CD4-positive, alpha-beta T cell treated with Interleukin-21 for 1 hour (primary cell): ENCODE measurements at regions not wholly inside any gene's neighbourhood (a gene's known extent, or its start where the extent isn't known, plus 50 kb on each side); places are given as distances from the start of the nearest gene placed in this dataset.
A peak's percentile ranks its signal among the peaks of the same experiment; 100 is the strongest.

Experiments
- DNase-seq: peaks from one replicate; pipeline ENCODE4 v3.0.0-alpha.2; 2020

DNA sequence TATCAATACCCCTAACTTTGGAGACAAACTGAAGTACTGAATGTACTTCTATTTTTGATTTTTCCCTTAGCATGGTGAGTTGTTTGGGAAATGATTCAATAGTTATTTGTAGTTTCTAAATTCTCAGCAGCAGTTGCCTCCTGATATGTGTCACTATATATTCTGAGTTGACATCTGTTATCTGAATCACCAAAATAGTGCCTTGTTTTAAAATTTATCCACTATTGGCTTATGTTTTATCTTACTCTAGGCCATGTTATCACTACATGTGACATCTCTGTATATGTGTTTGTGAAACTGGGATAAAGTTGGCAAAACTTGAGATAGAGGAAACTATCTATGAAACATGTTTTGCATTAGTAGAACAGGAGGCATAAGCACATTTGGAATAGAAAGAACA is 317.6 kb downstream of the TLE4 start:
- no peak for DNase-seq

DNA sequence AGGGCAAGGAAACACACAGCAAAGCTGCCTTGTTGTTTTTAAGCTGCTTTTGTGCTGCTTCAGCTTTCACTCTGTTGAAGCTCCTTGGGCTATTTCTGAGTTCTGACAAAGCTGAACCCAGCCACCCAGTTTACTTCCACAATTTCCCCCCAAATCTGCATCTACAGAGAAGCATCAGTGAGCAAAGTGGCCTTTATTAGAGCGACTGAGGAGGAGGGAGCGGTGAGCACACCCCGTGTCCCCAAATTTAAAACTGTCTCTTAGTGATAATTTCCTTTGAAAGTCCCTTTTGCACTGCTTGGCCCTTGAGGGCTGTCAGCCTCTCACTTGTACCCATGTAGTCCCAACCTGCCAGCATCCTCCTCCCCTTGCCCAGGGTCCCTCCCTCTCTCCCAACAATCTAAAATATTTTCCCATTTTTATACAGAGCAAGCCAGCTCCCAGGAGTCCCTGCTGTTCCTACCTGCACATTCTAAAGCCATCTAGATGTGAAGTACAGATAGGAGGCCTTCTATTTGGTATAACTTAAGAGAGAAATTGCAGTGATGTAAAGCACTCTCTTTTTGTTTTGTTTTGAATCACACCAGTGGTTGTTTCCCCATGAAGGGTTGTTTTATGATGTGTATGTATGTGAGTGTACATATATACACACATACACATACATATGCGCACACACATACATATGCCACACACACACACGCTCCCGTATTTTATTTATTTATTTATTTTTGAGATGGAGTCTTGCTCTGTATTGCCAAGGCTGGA is 313.5 kb downstream of the TLE4 start:
- DNase-seq: no peak

DNA sequence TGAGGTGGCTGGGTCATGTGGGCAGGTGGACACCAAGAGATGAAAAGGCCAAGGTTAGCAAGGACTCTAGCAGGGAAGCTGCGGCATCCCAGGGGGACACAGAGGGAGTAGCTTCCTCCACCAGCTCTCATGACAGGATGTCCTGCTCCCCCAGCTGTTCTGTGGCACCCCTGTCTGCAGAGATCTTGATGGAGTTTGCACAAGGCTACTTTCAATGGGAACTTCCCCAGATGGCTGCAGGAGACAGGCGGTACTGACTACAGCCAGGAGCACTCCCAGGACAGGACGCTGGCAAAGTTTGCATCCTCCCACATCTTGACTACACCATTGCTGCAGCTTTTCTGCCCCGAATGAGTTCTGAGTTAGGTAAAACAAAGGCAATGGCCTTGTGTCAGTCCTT is 312.8 kb downstream of the TLE4 start:
- DNase-seq: no peak

DNA sequence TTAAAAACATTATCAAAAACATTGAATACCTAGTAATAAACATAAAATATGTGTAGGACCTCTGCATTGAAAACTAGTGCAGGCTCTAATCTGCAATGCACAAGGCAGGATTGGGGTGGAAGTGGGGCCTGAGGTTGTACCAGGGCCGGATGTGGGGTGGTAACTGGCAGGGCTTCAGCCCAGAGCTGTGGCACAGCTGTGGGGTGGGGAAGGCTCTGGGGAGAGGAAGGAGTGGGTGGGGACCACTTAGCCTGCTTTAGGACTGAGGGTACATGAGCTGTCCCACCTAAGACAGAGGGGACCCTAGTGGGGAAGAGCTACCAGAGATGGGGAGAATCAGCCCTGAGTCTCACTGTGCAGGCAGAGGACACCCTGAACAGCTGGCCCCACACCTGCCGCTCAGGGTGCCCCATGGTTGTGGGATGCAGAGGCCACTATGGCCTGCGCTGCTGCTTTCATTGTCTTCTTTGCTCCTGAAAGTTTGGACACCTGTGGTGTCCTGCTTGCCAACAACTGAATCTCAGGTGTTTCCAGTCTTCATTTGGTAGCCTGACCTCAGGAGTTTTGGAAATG is 311.4 kb downstream of the TLE4 start:
- DNase-seq: peak; percentile 63

DNA sequence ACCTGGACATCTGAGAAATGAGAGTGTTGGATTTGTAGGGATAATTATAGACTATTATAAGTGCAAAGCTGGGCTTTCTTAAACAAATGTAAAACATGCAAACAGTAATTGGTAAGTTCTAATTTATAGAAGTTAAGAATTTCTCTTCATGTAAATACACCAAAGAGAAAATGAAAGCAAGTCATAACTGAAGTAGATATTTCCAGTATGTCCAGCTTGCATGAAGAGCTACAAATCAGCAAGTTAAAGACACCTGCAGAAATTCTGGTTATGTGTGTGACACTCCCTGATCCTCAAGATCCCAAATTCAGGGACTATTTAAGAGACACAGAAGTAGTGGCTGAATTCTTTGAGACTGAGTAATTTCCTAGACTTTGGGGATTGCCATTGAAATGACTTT is 308.9 kb downstream of the TLE4 start:
- no peak for DNase-seq

DNA sequence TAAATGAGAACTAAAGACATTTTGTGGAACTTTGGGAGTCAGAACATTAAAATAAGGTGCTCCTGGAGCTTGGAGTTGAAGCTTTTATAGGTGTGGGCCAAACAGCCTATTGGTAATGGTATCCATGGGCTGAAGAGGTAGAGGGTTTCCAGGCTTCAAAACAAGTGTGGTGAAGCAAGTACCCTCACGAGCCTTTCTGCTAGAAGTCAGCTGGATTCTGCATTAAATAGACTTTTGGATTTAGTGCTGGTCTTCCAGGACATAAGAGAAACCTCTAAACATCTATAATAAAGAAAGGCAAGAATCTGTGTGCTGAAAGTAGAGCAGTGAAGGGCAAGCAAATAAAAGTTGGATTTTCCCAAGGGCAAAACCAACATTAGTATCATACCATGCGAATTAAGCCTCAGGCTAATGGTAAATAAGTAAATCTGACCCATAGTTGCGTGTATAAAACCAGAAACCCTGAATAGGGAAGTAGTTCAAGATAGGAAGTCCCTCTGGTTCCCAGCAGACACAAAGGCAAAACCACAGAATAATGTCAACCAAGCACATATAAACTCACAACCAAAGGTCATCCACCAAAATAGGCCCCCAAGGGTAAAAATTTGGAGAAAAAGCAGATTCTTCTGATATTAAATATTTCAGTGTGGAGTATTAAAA is 306.3 kb downstream of the TLE4 start:
- DNase-seq: no peak

DNA sequence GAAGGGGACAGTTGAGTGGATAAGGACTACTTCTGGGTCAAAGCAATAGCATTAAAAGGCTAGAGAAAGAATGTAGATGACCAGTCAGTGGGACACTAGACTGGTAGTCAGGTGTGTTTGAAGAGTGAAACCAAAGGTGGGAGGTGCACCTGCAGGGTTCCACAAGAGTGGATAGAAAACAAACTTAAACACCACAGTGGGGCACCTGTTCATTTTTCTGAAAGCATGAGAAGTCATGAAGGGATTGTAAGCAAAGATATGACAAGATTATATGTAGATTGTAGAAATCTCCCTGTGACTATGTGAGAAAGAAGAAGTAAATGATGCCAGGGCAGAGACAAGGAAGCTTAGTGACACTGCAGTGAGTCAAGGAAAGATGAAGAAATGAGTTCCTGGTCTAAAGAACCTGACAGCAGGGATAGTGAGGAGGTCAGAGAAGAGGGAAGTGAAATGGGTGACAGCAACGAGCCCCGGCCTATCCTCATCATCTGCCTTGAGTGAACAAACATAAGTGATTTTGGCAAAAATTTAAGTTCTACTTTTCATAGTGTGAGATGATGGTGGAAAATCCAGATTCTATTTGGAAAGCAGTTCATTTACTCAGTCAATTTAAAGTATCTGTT is 296.9 kb downstream of the TLE4 start:
- no peak for DNase-seq

DNA sequence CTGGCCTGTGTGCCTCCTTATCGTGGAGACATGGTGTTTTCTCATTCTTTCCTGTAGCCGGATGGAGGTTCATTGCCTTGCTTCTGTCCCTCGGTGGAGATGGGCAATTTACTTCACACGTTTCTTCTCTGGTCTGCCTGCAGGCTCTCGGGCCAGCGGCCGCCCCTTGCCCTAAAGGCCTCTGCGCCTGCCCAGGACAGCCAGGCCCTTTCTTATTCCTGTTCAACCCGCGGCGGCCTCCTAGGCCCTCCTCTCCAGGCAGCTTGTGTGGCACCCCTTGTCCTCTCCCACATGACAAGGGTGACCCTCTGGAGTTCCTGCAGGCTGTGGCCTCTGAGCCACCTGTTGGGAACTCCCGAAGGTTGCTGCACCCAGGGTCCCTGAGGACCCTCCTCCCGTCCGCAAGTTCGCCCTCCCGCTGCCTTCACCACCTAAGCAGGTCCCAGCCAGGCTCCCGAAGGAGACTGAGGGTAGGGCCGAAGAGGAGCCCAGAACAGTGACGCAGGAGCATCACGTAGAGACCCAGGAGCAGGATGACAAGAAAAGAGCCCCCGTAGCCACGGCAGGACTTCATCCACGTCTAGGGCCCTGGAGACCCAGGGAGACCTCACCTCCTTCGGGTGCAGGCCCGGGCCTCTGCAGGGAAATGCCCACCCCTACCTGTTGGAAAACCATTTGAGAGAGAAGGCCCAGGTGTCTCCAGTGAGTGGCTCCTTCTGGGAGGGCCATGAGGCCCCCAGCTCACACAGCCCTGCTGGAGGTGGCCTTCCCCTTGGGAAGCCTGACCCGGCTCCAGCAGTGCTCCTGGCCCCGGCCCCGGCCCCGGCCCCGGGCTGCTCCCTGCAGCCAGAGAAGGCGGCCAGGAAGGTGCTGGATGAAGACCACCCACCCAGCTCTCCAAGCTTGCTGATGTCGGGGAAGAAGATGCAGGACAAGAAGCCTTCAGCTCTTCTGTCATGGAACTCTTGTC is 291.4 kb downstream of the TLE4 start:
- DNase-seq: no peak

DNA sequence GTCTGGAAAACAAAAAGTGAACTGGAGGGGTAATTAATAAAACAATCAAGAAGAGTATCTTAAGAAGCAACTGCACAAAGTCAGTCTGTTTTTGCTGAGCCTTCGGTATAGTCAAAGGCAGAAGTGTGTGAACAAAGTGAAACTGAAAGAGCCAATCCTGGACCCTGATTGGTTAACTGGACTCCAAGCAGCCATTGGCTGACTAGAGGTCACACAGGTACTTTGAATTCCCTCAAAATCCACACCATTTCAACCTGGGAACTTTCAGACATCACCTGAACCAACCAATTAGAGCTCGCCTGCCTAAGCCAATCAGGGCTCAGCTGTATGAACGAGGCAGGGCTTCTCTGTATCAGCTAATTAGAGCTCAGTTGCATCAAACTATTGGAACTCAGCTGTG is 286.7 kb downstream of the TLE4 start:
- peak; percentile 73 for DNase-seq

DNA sequence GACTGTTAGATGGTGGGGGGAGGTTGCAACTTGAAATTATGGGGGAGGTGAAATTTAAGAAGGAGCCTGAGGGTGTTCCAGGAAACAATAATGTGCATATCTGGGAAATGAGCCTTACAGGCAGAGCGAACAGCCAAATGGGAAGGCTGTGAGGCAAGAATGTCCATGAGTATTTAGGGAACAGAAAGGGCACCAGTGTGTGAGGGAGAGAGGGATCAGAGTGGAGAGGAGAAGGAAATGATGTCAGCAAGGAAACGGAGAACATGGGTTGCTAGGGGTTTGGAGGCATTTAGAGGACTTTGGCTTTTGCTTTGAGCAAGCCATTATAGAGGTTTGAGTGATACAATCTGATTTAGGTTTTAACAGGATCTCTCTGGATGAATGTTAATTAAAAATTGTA is 285.4 kb downstream of the TLE4 start:
- DNase-seq: no peak

DNA sequence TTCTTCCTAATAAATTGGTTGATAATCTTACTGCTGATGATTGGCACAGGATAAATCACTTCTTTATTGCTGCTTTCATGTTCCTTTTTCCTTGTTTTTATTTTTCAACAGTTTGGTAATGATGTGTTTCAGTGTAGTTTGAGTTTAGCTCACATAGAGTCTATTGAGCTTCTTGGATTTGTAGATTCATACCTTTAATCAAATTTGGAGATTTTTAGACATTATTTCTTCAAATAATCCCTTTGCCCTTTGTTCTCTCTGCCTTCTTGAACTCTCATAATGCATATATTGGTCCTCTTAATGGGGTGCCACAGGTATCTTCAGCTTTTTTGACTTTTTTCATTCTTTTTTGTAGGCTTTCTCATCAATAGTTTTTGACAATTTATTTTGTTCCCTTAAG is 275.3 kb downstream of the TLE4 start:
- no peak for DNase-seq

DNA sequence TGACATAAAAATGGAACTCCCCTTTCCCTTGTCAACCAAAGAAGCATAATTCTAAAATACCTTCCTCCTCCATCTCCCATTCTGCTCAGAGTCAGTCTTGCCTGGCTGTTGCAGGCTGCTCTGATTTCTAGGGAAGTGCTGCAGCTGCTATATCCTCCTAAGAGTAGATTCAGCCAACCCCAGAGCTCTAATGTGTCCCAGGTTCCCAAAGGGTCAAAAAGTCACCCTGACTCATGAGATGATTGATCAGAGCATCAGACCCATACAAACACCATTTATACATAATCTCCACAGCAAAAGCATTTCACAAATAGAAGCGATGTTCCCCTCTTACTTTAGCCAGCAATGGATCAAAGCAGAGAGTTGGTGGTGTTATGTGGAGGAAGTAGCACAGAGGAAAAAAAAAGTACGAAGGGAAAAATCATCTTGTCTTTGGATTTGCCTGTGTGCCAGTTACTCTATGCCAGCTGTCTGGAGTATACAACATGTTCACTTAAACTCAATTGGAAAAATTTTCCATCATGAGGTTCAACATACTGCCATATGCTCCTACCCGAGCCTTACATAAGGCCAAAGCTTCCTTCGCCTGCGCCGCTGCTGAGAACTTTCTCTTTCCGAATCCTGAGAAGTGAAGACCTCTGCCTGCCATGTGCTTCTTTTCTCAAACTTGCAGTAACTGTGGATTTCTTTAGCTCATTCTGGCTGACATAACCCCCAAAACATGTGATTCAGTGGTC is 258.0 kb downstream of the TLE4 start:
- no peak for DNase-seq

DNA sequence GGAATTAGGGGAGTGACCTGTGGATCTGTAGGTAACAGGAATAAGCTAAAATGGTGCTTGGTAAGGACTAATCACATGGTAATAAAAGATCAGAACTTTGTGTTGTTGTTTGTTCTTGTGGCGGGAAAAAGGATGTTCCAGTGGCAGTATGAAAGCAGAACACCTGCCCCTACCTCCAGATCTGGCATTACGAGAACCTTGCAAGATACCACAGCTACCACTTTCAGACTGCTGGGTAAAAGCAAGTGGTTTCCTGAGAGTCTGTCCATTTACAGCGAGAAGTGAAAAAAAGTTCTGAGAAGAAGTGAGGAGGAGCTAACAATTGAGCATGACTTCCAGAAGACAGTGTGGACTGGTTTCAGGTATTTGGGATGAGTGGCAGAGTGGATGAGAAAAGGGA is 252.5 kb downstream of the TLE4 start:
- DNase-seq: no peak

DNA sequence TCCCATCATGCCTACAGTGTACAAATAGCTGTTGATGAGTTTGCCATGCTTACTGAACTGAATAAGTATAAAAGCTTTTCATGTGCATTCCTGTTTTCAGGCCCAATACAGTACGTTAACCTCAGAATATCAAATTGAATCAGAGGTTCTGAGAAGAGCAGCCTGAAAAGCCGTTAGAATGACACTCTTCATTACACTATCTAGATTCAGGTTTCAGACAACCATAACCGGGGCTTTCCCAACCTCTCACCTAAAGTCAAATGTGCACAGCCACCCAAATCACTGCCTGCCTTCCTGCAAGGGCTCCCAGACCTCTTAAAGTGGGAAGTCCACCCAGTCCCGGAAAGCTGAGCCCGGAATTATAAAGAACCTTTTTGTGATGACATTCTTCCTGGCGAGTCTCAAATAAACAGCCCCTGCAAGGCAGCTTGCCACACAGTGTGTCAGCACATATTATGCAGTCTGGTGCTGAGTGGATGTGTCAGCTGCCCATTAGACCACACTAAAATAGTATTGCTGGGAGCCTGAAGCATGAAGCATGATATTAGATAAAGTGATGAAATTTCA is 245.8 kb downstream of the TLE4 start:
- no peak for DNase-seq

DNA sequence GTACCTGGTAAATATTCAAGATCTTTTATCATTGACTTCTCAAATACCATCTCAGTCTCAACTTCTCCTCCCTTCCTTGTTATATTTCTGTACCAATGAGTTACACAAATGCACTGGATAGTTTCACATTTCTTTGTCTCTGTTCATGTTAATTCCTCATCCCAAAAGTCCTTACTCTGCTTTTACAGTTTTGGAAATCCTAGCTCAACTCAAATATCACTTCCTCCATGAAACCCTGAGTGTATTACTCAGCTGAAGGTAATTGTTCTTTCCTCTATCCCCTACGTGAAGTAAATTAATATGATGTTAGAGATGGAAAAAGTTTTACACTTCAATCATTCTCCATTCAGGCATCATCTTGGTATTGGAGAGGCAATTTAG is 241.5 kb downstream of the TLE4 start:
- DNase-seq: no peak

DNA sequence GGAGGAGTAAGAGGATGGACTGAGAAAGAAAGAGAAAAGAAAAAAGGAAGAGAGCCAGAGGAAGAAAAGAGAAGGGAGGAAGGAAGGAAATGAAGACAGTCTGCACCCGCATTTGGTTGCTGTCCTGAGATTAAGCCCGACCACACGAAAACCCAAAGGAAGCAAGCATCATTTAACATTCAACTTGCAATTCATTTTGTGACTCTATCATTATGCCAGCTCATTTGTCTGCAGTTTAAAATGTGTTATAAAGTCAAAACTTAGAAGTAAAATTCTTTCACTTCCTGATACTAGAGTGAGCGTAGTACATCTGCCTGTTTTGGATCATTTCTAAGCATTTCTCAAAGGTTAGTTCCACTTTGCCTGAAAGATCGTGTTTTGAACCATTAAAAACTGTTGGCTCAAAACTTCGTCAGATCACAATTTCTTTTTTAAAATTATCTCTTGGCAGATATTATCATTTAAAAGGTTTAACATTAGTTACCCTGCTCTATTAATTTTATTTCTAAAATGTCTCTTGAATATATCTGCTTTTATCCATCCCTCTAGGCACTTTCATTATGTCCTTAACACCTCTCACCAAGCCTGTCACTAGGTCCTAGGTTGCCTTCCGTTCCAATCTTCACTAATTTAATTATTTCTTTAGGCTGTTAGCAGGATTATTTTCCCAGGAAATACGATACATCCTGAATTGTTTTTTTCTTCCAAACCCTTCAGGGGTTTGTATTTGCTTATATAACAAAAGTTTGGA is 240.9 kb downstream of the TLE4 start:
- DNase-seq: no peak

DNA sequence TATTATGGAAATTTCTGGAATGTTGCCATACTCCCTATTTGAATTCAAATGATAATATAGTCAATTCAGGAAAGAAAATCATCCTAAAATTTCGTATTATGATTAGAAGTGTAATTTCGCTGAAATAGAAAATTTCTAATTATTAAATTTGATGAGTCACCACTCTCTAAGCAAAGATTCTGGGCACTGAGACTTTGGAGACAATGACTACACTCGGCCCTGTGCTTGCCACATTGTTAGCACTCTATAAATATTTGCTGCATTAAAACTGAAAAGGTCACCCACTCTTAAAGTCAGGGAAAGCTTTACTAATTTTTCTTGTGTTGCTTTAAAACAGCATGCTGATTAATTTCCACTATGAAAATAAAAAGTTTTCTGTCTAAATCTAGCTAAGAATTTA is 240.3 kb downstream of the TLE4 start:
- DNase-seq: no peak

DNA sequence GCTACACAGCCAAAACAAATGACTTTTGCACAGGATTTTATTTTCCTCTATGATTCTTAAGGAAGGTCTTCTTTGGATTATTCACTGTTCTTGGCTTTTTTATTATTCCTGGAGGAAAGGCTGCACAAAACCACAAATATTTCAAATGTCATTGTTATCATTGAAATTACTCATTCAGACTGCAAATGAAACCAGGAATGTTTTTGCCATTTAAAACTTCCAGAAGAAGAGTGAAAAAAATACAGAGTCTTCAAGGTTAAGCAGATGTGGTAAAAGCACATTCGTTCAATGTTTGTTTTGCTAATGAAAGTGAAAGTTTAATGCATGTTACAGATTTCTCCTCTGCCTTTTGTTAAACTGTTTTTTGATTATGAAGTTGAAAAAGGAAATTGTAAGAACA is 238.2 kb downstream of the TLE4 start:
- no peak for DNase-seq

DNA sequence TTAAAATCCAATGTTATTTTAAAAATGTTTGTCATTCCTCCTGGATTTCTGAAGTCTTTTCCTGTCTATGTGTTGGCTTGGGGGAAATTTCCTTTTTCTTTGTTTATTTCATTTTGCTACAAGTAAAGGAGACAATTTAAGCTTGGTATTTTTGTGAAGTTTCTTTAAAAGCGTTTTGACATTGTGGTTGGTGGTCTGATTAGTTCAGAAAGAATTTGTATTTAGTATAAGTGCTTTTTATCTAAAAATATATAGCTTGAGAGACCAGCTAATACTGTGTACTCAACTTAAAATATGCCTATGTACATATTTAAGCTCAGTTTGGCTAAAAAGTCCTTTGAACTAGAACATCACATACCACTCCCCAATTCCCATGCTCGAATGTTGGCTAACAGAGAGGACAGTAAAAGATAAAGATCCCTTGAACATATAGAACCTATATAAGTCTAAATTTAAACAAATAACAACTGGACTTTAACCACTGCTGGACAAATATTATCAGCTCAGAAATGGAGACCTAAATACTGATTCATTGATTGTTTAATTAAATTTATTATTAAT is 237.6 kb downstream of the TLE4 start:
- no peak for DNase-seq

DNA sequence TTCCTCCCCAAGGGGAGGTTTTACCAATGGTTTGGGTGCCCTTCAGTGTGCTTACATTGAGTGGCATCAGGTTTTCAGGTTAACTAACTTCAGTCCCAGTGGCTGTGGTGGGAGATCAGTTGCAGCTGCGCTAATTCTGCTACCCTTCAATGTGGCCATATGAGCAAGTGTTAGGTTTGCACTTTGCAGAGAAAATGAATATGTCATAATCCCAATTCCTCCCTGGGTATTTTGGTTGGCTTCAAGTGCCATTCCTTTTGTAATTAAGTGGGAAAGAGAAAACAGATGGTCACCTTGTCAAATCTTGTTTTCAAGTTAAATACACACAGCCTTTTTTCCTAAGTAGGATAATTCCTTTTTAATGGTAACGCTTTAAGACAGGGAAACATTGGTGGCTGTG is 236.2 kb downstream of the TLE4 start:
- no peak for DNase-seq

DNA sequence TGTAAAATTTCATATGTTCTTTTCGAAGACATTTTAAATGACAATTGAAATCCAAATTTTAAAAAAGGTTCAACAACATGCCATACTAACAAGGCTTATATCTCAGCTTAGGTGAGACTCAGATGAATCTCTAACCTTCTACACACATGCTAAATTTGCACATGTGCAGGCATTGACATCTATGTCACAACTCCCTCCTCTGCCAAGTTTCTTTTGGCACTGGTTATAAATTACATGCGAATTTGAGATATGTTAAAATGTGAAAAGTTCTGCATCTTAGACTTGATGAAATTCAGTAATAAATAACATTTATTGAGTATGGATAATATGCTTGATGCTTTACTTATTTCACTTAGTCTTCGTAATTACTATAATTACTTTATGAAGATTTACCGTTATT is 234.3 kb downstream of the TLE4 start:
- DNase-seq: no peak
